ENCODE measurements at regions not wholly inside any gene's neighbourhood (a gene's known extent, or its start where the extent isn't known, plus 50 kb on each side); places are given as distances from the start of the nearest gene placed in this dataset.

DNA sequence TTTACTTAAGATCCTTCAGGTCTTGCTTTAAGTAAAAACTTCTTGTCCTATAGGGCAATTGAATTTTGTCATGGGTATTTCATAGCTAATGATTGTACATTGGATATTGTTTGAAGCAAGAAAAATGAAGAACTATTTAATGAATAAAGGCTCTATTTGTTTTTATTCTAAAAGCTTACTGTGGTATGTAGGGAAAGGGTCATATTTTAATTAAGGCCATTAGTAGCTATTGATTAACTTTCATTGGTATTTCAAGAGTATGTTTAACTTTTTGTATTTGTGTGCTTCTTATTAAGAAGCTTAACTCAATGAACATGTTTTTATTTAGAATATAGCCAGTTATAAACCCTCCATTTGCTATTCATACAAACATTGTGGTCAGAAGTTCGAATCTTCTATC, 1951.8 kb upstream of the ADGRL3 start (continued):
- no peak for TF ChIP-seq ZNF462 (CRISPR knock-in tag; IDR thresholded peaks at IDR 0.05)
- TF ChIP-seq CREB1 (CRISPR knock-in tag; IDR thresholded peaks at IDR 0.05; ENCODE audit: low read depth), result no peak
- TF ChIP-seq NANOG (IDR thresholded peaks at IDR 0.05; ENCODE audit: borderline replicate concordance), result no peak
- no peak for TF ChIP-seq ZNF331 (CRISPR knock-in tag; IDR thresholded peaks at IDR 0.05; ENCODE audit: low read depth)
- TF ChIP-seq EZH2phosphoT487 (IDR thresholded peaks at IDR 0.05; ENCODE audit: unreplicated experiment), result no peak

- no peaks in the 10 kb centered on the region; the same call in 1 of the 2 replicates for H3K4me1 ChIP-seq (ENCODE audit: insufficient read depth)
- ATAC-seq, result no peak
- Mint-ChIP-seq H3K36me3 (ENCODE audit: low read depth) (no peaks in the 10 kb centered on the region), H3K9me3 (no peaks in the 10 kb centered on the region), H3K4me1 (peaks cover 4% of the 10 kb centered on the region; the same call in 1 of the 3 replicates), H3K4me3 (no peak overlapping the region), H3K27ac (no peak overlapping the region), H3K27me3 (ENCODE audit: insufficient read depth, low read depth, poor library complexity) (no peaks in the 10 kb centered on the region)
- no peak for DNase-seq (ENCODE audit: low spot score)
- H2AFZ ChIP-seq, result no peak overlapping the region
- H3K9me2 ChIP-seq (ENCODE audit: insufficient read depth), result no peaks in the 10 kb centered on the region
- no peaks in the 10 kb centered on the region for H3K79me2 ChIP-seq (replicated peaks; ENCODE audit: insufficient read depth)
- H3K4me3 ChIP-seq, result no peak overlapping the region
- H3K4me2 ChIP-seq, result no peak overlapping the region
- H3K27ac ChIP-seq (ENCODE audit: low read depth), result no peak overlapping the region
- no peaks in the 10 kb centered on the region for H3K27me3 ChIP-seq (ENCODE audit: insufficient read depth)
- H4K20me1 ChIP-seq (replicated peaks; ENCODE audit: insufficient read depth), result no peaks in the 10 kb centered on the region
- no peaks in the 10 kb centered on the region for H3K36me3 ChIP-seq (ENCODE audit: insufficient read depth)
- H3F3A ChIP-seq (replicated peaks; ENCODE audit: low read depth), result no peaks in the 10 kb centered on the region
- TF ChIP-seq EZH2phosphoT487 (IDR thresholded peaks at IDR 0.05; ENCODE audit: unreplicated experiment), result no peak
- no peak for TF ChIP-seq ZNF331 (CRISPR knock-in tag; IDR thresholded peaks at IDR 0.05; ENCODE audit: low read depth)
- TF ChIP-seq, protein P1, sequence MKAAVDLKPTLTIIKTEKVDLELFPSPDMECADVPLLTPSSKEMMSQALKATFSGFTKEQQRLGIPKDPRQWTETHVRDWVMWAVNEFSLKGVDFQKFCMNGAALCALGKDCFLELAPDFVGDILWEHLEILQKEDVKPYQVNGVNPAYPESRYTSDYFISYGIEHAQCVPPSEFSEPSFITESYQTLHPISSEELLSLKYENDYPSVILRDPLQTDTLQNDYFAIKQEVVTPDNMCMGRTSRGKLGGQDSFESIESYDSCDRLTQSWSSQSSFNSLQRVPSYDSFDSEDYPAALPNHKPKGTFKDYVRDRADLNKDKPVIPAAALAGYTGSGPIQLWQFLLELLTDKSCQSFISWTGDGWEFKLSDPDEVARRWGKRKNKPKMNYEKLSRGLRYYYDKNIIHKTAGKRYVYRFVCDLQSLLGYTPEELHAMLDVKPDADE (IDR thresholded peaks at IDR 0.05), result no peak
- TF ChIP-seq STAT1 (IDR thresholded peaks at IDR 0.05; ENCODE audit: unreplicated experiment), result no peak
- TF ChIP-seq NANOG (IDR thresholded peaks at IDR 0.05; ENCODE audit: borderline replicate concordance), result no peak
- TF ChIP-seq CTCF (conservative IDR thresholded peaks at IDR 0.05; ENCODE audit: low read depth in 2 of 2), result no peak
- TF ChIP-seq POLR2AphosphoS5 (IDR thresholded peaks at IDR 0.05; ENCODE audit: low read depth), result no peak
- no peak for TF ChIP-seq JUNB (IDR thresholded peaks at IDR 0.05; ENCODE audit: unreplicated experiment)
- no peak for TF ChIP-seq CREB1 (CRISPR knock-in tag; IDR thresholded peaks at IDR 0.05; ENCODE audit: low read depth)
Observed at GRCh38 chr4:59249110-59249509, 1951.0 kb upstream of the ADGRL3 start.
